OCI-LY1 (cell line): ENCODE measurements at regions not wholly inside any gene's neighbourhood (a gene's known extent, or its start where the extent isn't known, plus 50 kb on each side); places are given as distances from the start of the nearest gene placed in this dataset.

ENCODE experiments used
- CTCF ChIP-seq: fragments of 200-600 bp; sonication (generic), shearing (Covaris generic); IDR thresholded peaks from 2 replicates; pipeline ENCODE4 v1.5.1; 2017; ENCODE audit warnings: mild to moderate bottlenecking, antibody characterized with exemption, low read length, moderate library complexity, mixed read lengths
- EZH2 ChIP-seq: fragments of 200-600 bp; sonication (generic), shearing (Covaris generic); IDR thresholded peaks from 2 replicates; pipeline ENCODE4 v1.8.0; 2017; ENCODE audit warnings: borderline replicate concordance, mixed run types, mild to moderate bottlenecking, antibody characterized with exemption, low read length, moderate library complexity, mixed read lengths

- no peak for TF ChIP-seq CTCF
- no peak for TF ChIP-seq EZH2
Observed at GRCh38 chr7:17696422-17696821, 243.9 kb downstream of the SNX13 start.
